Stimulated activated CD4-positive, alpha-beta T cell treated with anti-CD3 and anti-CD28 coated beads, Interleukin-4, amount 100 ng/mL, for 48 hours (primary cell): ENCODE measurements at regions not wholly inside any gene's neighbourhood (a gene's known extent, or its start where the extent isn't known, plus 50 kb on each side); places are given as distances from the start of the nearest gene placed in this dataset.

Experiments
- DNase-seq, 2 donors: peaks; one replicate each; pipeline ENCODE4 v3.0.0-alpha.2; 2020; ENCODE audit warnings: low read depth in 2 of 2

GRCh38 chr17:53176629-53177028 is 646.1 kb upstream of the KIF2B start:
- no peak for DNase-seq

- no peak for DNase-seq
These were observed 654.3 kb upstream of the KIF2B start for GRCh38 chr17:53168413-53168812.

GRCh38 chr17:53166731-53167130 is 656.0 kb upstream of the KIF2B start:
- DNase-seq, result no peak

GRCh38 chr17:53150101-53150698 is 672.5 kb upstream of the KIF2B start:
- DNase-seq, result no peak

- no peak for DNase-seq
These were observed 673.4 kb upstream of the KIF2B start for GRCh38 chr17:53149316-53149715.

GRCh38 chr17:53148058-53148457 is 674.7 kb upstream of the KIF2B start:
- no peak for DNase-seq

- no peak for DNase-seq
These were observed 679.8 kb upstream of the KIF2B start for GRCh38 chr17:53142890-53143289.

GRCh38 chr17:53141731-53142130 is 681.0 kb upstream of the KIF2B start:
- no peak for DNase-seq

GRCh38 chr17:53141280-53141679 is 681.4 kb upstream of the KIF2B start:
- DNase-seq, result no peak

- no peak for DNase-seq
These were observed 684.9 kb upstream of the KIF2B start for GRCh38 chr17:53137869-53138268.

- no peak for DNase-seq
These were observed 686.8 kb upstream of the KIF2B start for GRCh38 chr17:53135969-53136368.

- DNase-seq, result no peak
These were observed 688.2 kb upstream of the KIF2B start for GRCh38 chr17:53134548-53134947.

- DNase-seq, result no peak
These were observed 688.9 kb upstream of the KIF2B start for GRCh38 chr17:53133876-53134275.

- DNase-seq, result no peak
These were observed 692.9 kb upstream of the KIF2B start for GRCh38 chr17:53129863-53130262.

- DNase-seq, result no peak
These were observed 695.4 kb upstream of the KIF2B start for GRCh38 chr17:53127331-53127730.

- DNase-seq, result no peak
These were observed 699.8 kb upstream of the KIF2B start for GRCh38 chr17:53122966-53123365.

GRCh38 chr17:53119773-53120172 is 703.0 kb upstream of the KIF2B start:
- DNase-seq, result no peak

GRCh38 chr17:53118948-53119347 is 703.8 kb upstream of the KIF2B start:
- no peak for DNase-seq

GRCh38 chr17:53106886-53107285 is 715.8 kb upstream of the KIF2B start:
- no peak for DNase-seq

- DNase-seq, result no peak
These were observed 721.0 kb upstream of the KIF2B start for GRCh38 chr17:53101706-53102105.

- no peak for DNase-seq
These were observed 722.6 kb upstream of the KIF2B start for GRCh38 chr17:53100126-53100525.

- no peak for DNase-seq
These were observed 729.3 kb upstream of the KIF2B start for GRCh38 chr17:53093391-53093790.

GRCh38 chr17:53092072-53092471 is 730.7 kb upstream of the KIF2B start:
- DNase-seq, result no peak

- DNase-seq, result no peak
These were observed 732.0 kb upstream of the KIF2B start for GRCh38 chr17:53090770-53091169.
